Neural progenitor cell (in vitro differentiated cells): ENCODE measurements at regions not wholly inside any gene's neighbourhood (a gene's known extent, or its start where the extent isn't known, plus 50 kb on each side); places are given as distances from the start of the nearest gene placed in this dataset.

Experiments
- EZH2 ChIP-seq: fragments of 200-600 bp; sonication (generic); IDR thresholded peaks from 2 replicates; pipeline ENCODE4 v1.6.1; 2017; ENCODE audit warnings: antibody characterized with exemption, mild to moderate bottlenecking, moderate library complexity
- EZH2phosphoT487 ChIP-seq: fragments of 200-600 bp; sonication (generic); IDR thresholded peaks from 2 replicates; pipeline ENCODE4 v1.6.1; 2017; ENCODE audit warnings: antibody characterized with exemption
- TF ChIP-seq, protein P1 (sequence below): fragments of 200-600 bp; sonication (generic); IDR thresholded peaks from 2 replicates; pipeline ENCODE4 v1.5.1; 2017; ENCODE audit warnings: antibody characterized with exemption, mild to moderate bottlenecking

DNA sequence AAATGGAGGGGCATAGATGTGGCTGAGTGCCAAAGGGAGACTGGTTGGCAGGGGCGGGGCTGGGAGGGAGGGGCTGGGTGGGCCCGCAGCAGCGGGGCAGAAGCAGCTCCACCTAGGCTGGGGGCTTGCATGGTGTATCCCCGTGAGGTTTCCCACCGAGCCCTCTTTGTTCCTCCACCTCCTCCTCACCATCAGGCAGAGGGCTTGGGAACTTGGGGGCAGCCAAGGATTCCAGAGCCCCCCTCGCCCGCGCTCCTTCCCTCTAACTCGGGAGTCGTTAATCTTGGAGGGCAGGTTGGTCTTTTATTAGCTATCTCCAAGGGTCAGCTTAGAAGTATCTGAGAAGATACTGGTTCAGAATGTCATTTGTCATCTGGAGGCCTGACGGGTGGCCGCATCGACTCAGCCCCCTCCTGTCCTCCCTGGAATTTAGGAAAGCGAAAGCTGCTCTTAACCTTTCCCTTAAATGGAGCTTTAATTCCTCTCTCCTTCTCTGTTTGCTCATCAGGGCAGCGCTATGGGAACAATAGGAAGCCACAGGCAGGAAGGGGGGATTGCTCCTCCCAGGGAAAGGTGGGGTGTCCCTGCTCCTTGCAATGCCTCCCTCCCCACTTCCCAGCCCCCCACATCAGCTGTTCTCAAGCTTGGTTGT is 274.3 kb upstream of the XYLT1 start:
- no peak for TF ChIP-seq EZH2
- no peak for TF ChIP-seq EZH2phosphoT487
- TF ChIP-seq, protein P1, sequence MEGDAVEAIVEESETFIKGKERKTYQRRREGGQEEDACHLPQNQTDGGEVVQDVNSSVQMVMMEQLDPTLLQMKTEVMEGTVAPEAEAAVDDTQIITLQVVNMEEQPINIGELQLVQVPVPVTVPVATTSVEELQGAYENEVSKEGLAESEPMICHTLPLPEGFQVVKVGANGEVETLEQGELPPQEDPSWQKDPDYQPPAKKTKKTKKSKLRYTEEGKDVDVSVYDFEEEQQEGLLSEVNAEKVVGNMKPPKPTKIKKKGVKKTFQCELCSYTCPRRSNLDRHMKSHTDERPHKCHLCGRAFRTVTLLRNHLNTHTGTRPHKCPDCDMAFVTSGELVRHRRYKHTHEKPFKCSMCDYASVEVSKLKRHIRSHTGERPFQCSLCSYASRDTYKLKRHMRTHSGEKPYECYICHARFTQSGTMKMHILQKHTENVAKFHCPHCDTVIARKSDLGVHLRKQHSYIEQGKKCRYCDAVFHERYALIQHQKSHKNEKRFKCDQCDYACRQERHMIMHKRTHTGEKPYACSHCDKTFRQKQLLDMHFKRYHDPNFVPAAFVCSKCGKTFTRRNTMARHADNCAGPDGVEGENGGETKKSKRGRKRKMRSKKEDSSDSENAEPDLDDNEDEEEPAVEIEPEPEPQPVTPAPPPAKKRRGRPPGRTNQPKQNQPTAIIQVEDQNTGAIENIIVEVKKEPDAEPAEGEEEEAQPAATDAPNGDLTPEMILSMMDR = no peak
